GM18907 (cell line): ENCODE measurements at regions not wholly inside any gene's neighbourhood (a gene's known extent, or its start where the extent isn't known, plus 50 kb on each side); places are given as distances from the start of the nearest gene placed in this dataset.
"Not testable (repeated sequence)": the region's sequence is repeated elsewhere in the genome, so short reads cannot be mapped to it uniquely, and the experiment has no call there.

ENCODE experiments used
- ATAC-seq: cut with Tn5 transposase; IDR thresholded peaks from one replicate; pipeline ENCODE4 v1.9.1; 2021; ENCODE audit warnings: mild to moderate bottlenecking, moderate library complexity; ENCODE audit not compliant: unreplicated experiment

DNA sequence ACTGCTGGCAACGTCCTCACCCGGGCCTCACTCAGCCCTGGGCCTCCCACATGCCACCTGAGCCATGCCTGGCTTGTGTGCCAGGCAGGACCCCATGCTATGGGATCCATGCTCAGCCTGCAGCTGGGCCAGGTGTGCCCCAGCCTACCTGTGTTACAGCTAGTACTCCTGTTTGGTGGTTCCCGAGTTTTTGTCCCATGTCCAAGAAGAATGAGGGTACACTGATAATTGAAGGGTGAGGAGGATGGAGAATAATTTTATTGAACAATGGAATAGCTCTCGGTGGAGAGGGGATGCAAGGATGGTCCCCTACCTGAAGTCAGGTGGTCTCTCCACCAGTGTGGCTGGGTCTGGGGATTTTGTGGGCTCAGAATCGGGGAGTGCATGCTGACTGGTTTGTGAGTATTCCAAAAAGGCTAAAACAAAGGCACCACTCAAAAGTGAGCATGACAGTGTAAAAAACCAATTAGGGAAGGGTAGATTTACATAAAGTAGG is 137.9 kb downstream of the TNFSF18 start:
- ATAC-seq: no peak

DNA sequence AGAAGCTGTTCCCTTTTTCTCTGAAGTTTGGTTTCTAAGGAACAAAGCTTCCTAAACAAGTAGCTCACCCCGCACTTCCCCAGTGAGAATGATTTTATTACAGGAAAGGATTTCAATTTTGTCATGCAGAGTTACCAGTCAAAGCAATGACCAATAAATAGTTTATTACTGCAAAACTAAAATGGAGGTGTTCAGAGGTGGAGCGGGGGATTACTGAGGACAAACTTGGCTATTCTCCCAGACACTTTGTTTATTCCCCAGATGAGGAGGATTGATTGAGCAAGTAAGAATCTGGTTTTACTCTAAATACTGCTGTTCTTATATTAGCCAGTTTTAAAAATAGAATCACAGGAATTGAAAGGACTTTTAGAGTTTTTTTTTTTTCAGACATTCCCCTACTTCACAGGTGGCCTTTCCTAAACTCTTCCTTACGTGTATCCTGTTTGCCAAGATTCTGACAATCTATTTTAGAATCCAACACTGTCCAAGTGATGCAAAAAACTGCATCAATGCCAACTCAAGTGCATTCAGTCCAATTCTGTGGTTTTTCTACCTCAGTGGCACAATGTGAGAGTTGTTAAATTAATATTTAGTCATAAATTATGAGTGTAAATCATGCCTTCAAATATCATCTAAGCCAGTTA is 136.1 kb downstream of the TNFSF18 start:
- ATAC-seq: no peak

DNA sequence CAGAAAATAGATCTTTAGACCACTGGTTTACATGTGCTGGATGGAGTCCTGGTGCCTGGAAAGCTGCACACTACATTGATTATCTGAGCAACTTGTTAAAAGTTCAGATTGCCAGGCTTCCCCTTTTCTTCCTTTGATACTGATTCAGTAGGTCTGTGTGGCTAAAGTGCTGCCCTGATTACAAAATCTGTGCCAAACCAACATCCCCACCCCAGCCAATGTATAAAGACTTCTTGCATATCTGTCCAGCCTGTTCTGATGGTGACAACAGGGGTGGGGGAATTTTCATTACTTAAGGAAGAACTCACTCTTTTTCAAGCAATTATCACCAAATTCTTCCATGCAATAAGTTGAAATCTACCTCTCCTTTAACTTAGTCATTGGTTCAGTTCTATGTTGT is 135.5 kb downstream of the TNFSF18 start:
- ATAC-seq: no peak

DNA sequence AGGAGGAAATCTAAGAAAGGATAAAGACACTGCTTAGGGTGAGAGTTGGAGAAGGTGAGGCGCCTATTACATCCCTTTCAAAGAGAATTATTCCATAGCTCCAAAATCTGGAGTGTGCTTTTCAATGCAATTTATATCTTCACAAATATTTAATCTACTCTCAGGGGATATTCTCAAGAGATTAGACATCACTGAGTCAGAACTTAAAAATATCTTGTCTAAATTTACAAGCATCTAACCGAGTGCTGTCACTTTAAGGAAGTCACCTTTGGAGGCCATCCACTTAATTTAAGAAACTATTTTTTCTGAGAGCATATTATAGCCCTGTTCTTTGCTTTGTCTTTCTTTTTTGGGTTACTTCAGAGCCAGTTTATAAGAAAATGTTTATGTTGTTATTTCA is 134.6 kb downstream of the TNFSF18 start:
- no peak for ATAC-seq

DNA sequence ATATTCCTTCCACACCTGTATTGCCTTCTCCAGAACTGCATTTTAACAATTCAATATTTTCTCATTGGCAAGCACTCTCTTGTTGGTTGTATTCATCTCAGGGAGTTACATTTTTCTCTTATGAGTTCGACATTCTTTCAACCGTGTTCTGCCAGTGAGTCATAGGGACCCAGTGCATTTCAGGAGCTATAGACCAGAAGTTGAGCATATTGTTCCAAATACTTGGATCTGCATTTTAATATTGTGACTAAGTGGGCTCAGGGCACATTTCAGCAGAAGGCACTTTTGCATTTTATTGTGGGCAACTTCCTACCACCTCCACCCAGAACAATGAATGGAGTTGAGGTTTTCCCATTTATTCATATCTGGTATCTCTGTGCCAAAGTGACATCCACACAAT is 132.8 kb downstream of the TNFSF18 start:
- no peak for ATAC-seq

DNA sequence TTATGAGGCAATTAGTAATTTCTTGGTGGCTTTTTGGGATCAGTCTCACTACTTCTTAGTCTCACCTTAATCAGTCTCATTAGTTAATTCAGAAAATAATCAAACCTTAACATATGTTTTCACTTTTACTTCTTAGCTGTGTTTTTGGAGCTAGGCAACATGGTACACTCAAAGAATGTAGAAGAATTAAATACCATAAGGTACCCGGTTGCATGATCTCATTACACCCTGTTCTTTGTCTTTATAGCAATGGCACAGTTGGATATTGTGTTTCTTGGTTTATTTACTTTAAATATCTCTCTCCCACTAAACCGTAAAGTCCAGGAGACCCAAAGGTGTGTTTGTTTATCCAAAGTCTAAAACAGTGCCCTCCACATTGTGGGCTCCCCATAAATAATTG is 132.3 kb downstream of the TNFSF18 start:
- no peak for ATAC-seq

DNA sequence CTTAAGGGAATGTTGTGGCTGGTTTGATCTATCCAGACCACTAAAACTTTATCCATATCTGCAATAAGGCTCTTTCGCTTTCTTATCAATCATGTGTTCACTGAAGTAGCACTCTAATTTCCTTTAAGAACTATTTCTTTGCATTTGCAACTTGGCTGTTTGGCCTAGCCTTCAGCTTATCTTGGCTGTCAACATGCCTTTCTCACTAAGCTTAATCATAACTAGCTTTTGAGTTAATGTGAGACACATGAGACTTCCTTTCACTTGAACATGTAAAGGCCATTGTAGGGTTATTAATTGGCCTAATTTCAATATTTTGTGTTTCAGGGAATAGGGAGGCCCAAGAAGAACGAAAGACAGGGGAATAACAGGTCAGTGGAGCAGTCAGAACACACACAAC is 124.7 kb downstream of the TNFSF18 start:
- ATAC-seq: no peak

DNA sequence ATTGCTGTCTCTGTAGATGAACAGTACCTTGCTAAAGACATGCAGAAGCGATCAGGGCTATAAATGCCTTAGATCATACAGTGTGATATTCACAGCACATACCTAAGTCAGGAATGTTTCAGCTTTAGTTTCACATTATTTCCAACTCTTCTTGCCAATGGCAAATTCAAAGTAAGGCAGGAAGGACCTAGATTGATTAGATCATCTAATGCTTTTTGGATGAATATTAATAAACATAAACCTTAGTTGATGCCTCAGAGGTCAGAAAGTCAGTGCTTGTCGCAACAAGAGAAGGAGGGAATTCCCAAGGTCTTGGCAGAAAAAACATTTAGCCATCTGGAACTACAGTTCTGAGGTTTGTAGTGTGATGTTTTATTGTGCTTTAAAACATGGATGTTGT is 122.3 kb downstream of the TNFSF18 start:
- ATAC-seq: no peak

DNA sequence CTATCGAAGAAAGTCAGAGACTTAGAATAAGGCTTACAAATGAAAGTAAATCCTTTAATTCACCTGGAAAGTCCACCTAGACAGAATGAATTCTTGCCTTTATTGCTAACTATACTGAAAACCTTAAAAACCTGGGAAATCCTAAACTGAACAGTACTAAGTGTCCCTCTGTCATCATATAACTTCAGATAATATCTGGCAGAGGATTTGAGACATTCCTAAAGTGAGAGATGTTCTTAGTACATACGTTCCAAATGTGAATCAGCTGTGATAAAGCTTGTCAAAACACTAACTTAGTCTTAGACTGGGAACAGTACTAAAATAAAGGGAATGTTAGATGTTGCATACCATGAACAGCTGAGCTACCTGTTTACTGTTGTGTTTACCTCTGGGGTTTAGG is 121.7 kb downstream of the TNFSF18 start:
- ATAC-seq: no peak

DNA sequence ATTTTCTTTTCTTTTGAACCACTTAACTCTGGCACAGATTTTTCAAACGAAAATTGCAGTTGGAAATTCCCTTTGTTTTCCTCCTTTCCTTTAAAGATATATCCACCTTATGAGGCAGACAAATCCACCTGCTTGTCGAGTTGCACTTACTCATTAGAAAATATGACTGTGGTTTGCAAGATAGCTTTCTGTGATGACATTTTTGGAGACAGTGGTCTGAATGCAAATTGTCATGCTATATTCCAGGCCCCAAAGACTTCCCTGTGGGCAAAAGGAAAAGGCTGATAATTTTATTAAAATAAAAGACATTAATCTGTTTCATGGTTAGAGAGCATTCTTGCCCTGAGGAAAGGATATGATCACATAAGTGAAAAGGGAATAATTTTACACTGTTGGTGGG is 120.6 kb downstream of the TNFSF18 start:
- ATAC-seq: no peak

DNA sequence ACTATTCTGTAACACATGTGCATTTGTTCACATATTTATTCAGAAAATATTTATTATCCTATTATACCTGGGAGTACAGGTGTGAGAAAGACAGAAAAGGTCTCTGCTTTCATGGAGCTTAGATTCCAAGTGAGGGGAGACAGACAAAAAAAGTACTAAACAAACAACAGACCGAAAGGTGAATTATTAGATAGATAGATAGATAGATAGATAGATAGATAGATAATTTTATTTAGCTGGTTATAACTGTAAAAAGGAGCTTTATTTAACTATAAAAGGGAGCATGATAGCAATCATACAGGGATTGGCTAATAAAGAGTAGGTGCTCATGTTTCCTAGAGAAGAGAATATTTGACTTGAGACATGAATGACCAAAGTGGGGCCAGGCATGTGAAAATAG is 119.4 kb downstream of the TNFSF18 start:
- ATAC-seq: no peak

DNA sequence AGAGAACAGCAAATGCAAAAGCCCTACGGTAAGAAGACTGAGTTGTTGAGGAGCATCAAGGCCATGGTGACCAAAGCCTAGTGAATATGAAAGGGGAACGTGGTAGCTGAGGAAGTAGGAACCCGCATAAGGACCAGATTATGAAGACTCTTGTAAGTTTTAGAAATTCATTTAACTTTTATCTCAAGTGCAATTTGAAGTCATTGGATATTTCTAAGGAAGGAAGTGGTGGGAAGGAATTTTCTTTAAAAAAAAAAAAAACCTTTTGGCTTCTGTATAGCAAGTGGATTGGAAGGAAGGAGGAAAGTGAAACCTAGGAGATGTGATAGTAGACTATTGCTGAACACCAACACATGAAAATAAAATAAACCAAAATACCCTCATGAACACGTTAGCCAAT is 119.0 kb downstream of the TNFSF18 start:
- ATAC-seq: no peak

DNA sequence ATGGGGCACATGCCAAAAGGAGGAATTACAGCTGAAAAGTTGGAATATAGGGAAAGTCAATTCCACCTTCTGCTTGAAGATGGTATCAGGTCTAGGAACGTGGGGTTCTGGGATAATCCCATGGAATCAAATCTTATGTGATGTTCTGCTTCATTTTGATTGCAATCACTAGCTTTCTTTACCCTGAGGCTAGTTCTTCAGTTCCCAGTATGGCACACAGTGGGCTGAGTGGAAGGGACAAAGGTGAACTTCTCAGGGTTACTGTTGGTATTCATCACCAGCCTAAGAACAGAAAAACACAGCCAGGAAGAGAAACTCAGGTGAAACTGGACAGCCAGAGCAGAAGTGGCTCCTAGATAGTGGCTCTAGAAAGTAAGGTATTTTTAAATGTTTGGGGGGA is 117.8 kb downstream of the TNFSF18 start:
- ATAC-seq: no peak

DNA sequence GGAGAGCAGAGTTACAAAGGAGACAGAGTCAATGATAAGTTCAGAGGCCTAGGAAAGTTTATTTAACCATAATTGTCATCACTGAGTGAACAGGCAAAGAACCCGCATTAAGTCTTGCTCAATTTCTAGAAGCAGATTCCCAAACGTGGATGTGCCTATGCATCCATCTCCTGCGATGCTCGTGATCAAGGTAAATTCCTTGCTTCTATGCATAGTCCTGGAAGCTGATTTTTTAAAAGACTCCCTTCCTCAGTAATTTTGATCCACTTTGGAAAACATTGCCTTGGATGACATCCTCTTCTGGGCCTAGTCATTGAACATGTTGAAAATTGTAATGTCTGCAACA is 116.4 kb downstream of the TNFSF18 start:
- ATAC-seq: no peak

DNA sequence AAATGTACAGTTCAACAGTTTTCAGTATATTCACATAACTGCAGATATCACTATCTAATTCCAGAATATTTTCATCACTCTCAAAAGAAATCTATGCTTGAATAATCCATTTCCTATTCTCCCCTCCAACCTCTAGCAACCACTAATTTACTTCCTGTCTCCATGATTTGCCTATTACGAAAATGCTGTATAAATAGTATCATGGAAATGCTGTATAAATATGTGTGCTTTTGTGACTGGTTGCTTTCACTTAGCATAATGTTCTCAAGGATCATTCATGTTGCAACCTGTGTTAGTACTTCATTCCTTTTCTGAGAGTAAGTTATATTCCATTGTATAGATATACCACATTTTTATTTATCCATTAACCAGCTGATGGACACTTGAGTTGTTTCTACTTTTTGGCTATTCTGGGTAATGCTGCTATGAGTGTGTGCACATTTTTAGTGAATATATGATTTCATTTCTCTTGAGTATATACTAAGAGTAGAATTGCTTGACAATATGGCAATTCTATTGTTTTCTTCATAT is 115.6 kb downstream of the TNFSF18 start:
- no peak for ATAC-seq

DNA sequence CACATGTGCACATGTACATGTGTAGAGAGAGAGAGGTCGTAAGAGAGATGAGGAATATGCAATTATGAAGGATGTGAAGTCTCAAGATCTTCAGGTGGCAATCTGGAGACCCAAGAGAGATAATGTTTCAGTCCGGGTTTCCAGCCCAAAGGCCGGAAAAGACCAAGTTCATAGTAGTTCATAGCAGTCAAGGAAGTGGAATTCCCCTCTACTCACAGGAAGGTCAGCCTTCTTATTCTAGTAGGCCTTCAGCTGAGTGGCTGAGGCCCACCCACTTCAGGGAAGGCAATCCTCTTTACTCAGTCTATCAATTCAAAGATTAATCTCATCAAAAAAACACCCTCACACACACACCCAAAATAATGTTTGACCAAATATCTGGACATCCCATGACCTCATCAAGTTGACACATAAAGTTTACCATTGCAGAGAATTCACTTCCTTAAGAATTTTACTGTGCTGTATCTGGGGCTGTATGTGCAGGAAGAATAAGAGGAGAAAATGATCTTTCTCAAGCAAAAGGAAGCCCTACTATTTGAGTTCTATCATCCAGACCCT is 114.6 kb downstream of the TNFSF18 start:
- no peak for ATAC-seq

DNA sequence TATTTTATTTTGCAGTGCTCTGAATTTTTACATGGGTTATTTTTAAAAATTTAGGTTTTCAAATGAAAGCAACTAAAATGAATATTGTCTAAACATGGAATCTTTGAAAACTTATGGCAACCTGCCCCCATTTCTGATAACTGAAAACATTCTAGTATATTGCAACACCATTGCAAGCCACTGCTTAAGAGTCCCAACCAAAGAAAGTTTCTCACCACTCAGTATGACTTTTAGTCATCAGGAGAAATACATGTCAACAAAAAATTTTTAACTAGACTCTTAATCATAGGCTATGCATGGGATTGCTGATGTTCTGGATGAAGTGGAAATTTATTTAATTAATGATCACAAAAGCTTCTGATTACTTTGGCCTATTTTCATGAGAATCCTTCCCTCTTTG is 112.1 kb downstream of the TNFSF18 start:
- ATAC-seq: no peak

DNA sequence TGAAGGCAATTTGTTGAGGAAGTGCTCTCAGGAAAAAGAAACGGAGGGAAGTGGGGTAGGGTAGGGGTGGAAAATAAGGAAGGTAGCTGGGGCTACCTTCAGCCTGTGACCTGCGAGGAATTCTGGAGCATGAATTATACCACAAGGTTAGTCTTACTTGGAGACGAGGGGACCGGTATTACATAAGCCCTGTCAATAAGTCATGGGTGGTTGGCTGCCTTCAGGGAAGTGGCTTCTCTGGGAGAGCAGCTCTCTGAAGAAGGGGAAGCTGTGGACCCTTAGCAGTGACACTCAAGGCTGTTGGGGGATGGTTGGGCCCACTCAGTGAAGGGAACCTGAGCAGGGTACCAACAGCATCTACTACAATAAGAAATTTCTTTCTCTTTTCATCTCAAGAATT is 111.3 kb downstream of the TNFSF18 start:
- no peak for ATAC-seq

DNA sequence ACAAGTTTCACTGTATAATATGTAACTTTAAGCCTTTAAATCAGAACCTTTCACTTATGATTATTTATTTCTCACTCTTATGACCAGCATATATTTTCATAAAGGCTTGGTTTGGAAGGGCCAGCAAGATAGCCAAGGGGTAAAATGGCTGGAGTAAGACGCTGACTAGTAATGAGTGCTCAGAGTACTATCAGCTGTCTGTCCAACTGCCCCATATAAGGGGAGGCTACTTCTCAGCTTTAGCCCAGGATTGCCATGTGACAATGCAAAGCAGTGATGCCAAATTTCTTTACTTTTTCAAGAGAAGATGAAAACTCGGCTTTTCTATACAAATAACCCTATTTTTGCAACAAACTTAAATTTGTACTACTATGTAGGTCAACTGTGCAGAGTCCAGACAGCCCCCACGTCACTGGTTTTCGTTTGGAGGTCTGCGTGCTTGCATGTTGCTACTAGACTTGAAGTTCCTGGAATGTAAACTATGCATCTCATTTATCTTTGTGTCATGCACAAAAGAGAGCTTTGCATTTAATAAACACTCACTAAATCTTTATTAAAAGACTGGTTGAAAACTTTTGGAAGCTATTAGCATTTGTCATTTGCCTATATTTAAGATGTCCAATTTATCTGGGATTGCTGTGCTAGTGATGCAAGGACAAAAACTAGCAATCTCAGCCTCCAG is 110.4 kb downstream of the TNFSF18 start:
- ATAC-seq: no peak

DNA sequence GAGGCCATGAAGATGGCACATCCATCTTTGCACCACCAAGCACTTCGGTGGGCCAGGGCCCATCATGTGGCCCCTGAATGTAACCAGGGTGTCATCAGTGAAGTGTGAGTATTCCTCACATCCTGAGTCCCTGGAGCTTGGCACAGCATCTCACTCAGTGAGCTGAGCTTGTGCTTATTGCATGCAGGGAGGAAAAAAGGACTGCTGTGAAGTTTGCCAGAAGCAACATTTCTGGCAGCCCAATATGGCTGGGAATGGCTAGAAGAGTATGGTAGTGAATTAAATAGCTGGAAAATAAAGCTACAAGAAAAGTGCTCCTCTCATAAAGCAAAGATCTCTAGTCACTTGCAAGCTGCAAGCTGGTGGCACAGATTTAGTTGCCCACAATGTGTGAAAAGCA is 109.3 kb downstream of the TNFSF18 start:
- ATAC-seq: no peak

DNA sequence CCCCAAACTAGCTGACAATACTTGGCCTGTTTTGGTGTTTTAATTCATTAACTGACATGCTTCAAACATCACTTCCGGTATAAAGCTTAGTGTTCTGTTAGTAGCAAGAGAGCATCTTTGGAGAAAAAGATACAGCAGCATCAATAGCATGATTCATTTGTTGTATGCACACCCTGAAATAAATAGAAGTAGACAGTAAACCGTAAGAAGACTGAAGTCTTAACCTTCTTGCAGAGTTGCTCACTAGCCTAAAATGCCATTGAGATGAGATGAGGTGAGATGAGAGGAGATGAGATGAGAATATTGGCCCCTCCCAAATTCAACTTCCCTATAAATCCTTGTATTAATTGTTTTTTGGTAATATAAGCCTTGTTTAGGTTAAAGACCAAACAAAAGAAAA is 108.8 kb downstream of the TNFSF18 start:
- ATAC-seq: no peak

DNA sequence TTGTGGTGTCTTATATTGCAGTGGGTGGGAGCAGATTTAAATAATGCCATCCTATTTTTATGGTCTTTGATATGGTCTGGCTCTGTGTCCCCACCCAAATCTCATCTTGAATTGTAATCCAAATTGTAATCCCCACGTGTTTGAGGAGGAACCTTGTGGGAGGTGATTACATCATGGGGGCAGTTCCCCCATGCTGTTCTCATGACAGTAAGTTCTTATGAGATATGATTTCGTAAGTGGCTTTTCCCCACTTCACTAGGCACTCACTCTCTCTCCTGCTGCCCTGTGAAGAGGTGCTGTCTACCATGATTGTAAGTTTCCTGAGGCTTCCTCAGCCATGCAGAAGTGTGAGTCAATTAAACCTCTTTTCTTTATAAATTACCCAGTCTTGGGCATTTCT is 107.6 kb downstream of the TNFSF18 start:
- not testable (repeated sequence) for ATAC-seq
